Activated CD4-positive, alpha-beta memory T cell treated with anti-CD3 and anti-CD28 coated beads for 36 hours (primary cell): ENCODE measurements at regions not wholly inside any gene's neighbourhood (a gene's known extent, or its start where the extent isn't known, plus 50 kb on each side); places are given as distances from the start of the nearest gene placed in this dataset.

Experiments
- CTCF ChIA-PET: fragments of 350-600 bp; sonication (Branson Sonifier 250); formaldehyde crosslinking; loops from one replicate; lab custom pipeline; 2021; ENCODE audit warnings: antibody characterized with exemption, inconsistent platforms; lab: Charles Lee
- POLR2A ChIA-PET: fragments of 350-600 bp; sonication (Branson Sonifier 250); formaldehyde crosslinking; loops from one replicate; lab custom pipeline; 2021; ENCODE audit warnings: antibody characterized with exemption; lab: Charles Lee
- DNase-seq: peaks from one replicate; pipeline ENCODE4 v3.0.0-alpha.2; 2020
- H3K27ac Mint-ChIP-seq: one replicate; pipeline ENCODE4 v1.8.0; 2021; ENCODE audit warnings: mixed read lengths
- H3K27me3 Mint-ChIP-seq: one replicate; pipeline ENCODE4 v1.8.0; 2021; ENCODE audit warnings: mixed read lengths
- H3K36me3 Mint-ChIP-seq: one replicate; pipeline ENCODE4 v1.8.0; 2021; ENCODE audit warnings: mixed read lengths
- H3K4me1 Mint-ChIP-seq: one replicate; pipeline ENCODE4 v1.8.0; 2021; ENCODE audit warnings: low read depth, mixed read lengths
- H3K4me3 Mint-ChIP-seq: one replicate; pipeline ENCODE4 v1.8.0; 2021; ENCODE audit warnings: mild to moderate bottlenecking, mixed read lengths
- H3K9me3 Mint-ChIP-seq: one replicate; pipeline ENCODE4 v1.8.0; 2021; ENCODE audit warnings: mixed read lengths
- intact Hi-C: fragments of 100-400 bp; cut with micrococcal nuclease; formaldehyde crosslinking; loops from one replicate; pipeline ENCODE4 v1.15.1; 2023

- H3K36me3 Mint-ChIP-seq: no peaks in the 10 kb centered on the region
- H3K9me3 Mint-ChIP-seq: no peaks in the 10 kb centered on the region
- H3K4me3 Mint-ChIP-seq: no peak overlapping the region
- POLR2A ChIA-PET: no interaction called here
- H3K4me1 Mint-ChIP-seq: no peaks in the 10 kb centered on the region
- DNase-seq: no peak
- no peak overlapping the region for H3K27ac Mint-ChIP-seq
- intact Hi-C loops: no loop called here
- CTCF ChIA-PET: no interaction called here
- no peaks in the 10 kb centered on the region for H3K27me3 Mint-ChIP-seq
Observed at GRCh38 chr4:111037591-111038360, 414.9 kb upstream of the PITX2 start.

GRCh38 chr4:111040904-111041303, 418.0 kb upstream of the PITX2 start:
- H3K4me1 Mint-ChIP-seq: no peaks in the 10 kb centered on the region
- DNase-seq: no peak
- intact Hi-C loops: no loop called here
- no peaks in the 10 kb centered on the region for H3K27me3 Mint-ChIP-seq
- ChIA-PET POLR2A (no interaction called here), CTCF (no interaction called here)
- H3K9me3 Mint-ChIP-seq: peaks cover 4% of the 10 kb centered on the region
- no peak overlapping the region for H3K4me3 Mint-ChIP-seq
- H3K36me3 Mint-ChIP-seq: no peaks in the 10 kb centered on the region
- H3K27ac Mint-ChIP-seq: no peak overlapping the region

- Mint-ChIP-seq H3K27ac (no peak overlapping the region), H3K4me1 (no peaks in the 10 kb centered on the region), H3K27me3 (no peaks in the 10 kb centered on the region), H3K9me3 (peaks cover 6% of the 10 kb centered on the region), H3K4me3 (no peak overlapping the region), H3K36me3 (no peaks in the 10 kb centered on the region)
- POLR2A ChIA-PET: no interaction called here
- intact Hi-C loops: no loop called here
- DNase-seq: no peak
- CTCF ChIA-PET: no interaction called here
Observed at GRCh38 chr4:111043286-111043685, 420.4 kb upstream of the PITX2 start.

- H3K9me3 Mint-ChIP-seq: peaks cover 13% of the 10 kb centered on the region
- DNase-seq: no peak
- no peak overlapping the region for H3K4me3 Mint-ChIP-seq
- H3K27ac Mint-ChIP-seq: no peak overlapping the region
- H3K4me1 Mint-ChIP-seq: no peaks in the 10 kb centered on the region
- no peaks in the 10 kb centered on the region for H3K27me3 Mint-ChIP-seq
- H3K36me3 Mint-ChIP-seq: no peaks in the 10 kb centered on the region
- CTCF ChIA-PET: no interaction called here
- intact Hi-C loops: no loop called here
- POLR2A ChIA-PET: no interaction called here
Observed at GRCh38 chr4:111045992-111046391, 423.1 kb upstream of the PITX2 start.

GRCh38 chr4:111046811-111047210, 423.9 kb upstream of the PITX2 start:
- H3K4me1 Mint-ChIP-seq: no peaks in the 10 kb centered on the region
- H3K36me3 Mint-ChIP-seq: no peaks in the 10 kb centered on the region
- H3K9me3 Mint-ChIP-seq: peaks cover 19% of the 10 kb centered on the region
- DNase-seq: no peak
- ChIA-PET POLR2A (no interaction called here), CTCF (no interaction called here)
- no peaks in the 10 kb centered on the region for H3K27me3 Mint-ChIP-seq
- intact Hi-C loops: no loop called here
- no peak overlapping the region for H3K4me3 Mint-ChIP-seq
- no peak overlapping the region for H3K27ac Mint-ChIP-seq

GRCh38 chr4:111048316-111048715, 425.4 kb upstream of the PITX2 start:
- POLR2A ChIA-PET: no interaction called here
- intact Hi-C loops: no loop called here
- no peak overlapping the region for H3K4me3 Mint-ChIP-seq
- peaks cover 23% of the 10 kb centered on the region for H3K9me3 Mint-ChIP-seq
- no peak overlapping the region for H3K27ac Mint-ChIP-seq
- H3K36me3 Mint-ChIP-seq: no peaks in the 10 kb centered on the region
- H3K27me3 Mint-ChIP-seq: no peaks in the 10 kb centered on the region
- no peak for DNase-seq
- H3K4me1 Mint-ChIP-seq: no peaks in the 10 kb centered on the region
- CTCF ChIA-PET: no interaction called here

- no peak overlapping the region for H3K27ac Mint-ChIP-seq
- no peaks in the 10 kb centered on the region for H3K4me1 Mint-ChIP-seq
- no peaks in the 10 kb centered on the region for H3K9me3 Mint-ChIP-seq
- ChIA-PET CTCF (no interaction called here), POLR2A (no interaction called here)
- intact Hi-C loops: no loop called here
- H3K27me3 Mint-ChIP-seq: no peaks in the 10 kb centered on the region
- no peak for DNase-seq
- H3K4me3 Mint-ChIP-seq: no peak overlapping the region
- H3K36me3 Mint-ChIP-seq: no peaks in the 10 kb centered on the region
Observed at GRCh38 chr4:111064342-111064993, 441.6 kb upstream of the PITX2 start.

- no peak overlapping the region for H3K4me3 Mint-ChIP-seq
- intact Hi-C loops: no loop called here
- H3K27me3 Mint-ChIP-seq: no peaks in the 10 kb centered on the region
- no peaks in the 10 kb centered on the region for H3K4me1 Mint-ChIP-seq
- H3K36me3 Mint-ChIP-seq: no peaks in the 10 kb centered on the region
- CTCF ChIA-PET: no interaction called here
- DNase-seq: no peak
- H3K27ac Mint-ChIP-seq: no peak overlapping the region
- POLR2A ChIA-PET: no interaction called here
- no peaks in the 10 kb centered on the region for H3K9me3 Mint-ChIP-seq
Observed at GRCh38 chr4:111066001-111066400, 443.1 kb upstream of the PITX2 start.

GRCh38 chr4:111066447-111066846, 443.6 kb upstream of the PITX2 start:
- ChIA-PET POLR2A (no interaction called here), CTCF (no interaction called here)
- H3K9me3 Mint-ChIP-seq: no peaks in the 10 kb centered on the region
- H3K4me1 Mint-ChIP-seq: no peaks in the 10 kb centered on the region
- no peak for DNase-seq
- intact Hi-C loops: no loop called here
- H3K27me3 Mint-ChIP-seq: no peaks in the 10 kb centered on the region
- H3K36me3 Mint-ChIP-seq: no peaks in the 10 kb centered on the region
- no peak overlapping the region for H3K27ac Mint-ChIP-seq
- no peak overlapping the region for H3K4me3 Mint-ChIP-seq

GRCh38 chr4:111066887-111067286, 444.0 kb upstream of the PITX2 start:
- intact Hi-C loops: no loop called here
- H3K4me1 Mint-ChIP-seq: no peaks in the 10 kb centered on the region
- DNase-seq: no peak
- no peak overlapping the region for H3K27ac Mint-ChIP-seq
- no peaks in the 10 kb centered on the region for H3K9me3 Mint-ChIP-seq
- ChIA-PET CTCF (no interaction called here), POLR2A (no interaction called here)
- H3K4me3 Mint-ChIP-seq: no peak overlapping the region
- H3K27me3 Mint-ChIP-seq: no peaks in the 10 kb centered on the region
- no peaks in the 10 kb centered on the region for H3K36me3 Mint-ChIP-seq

- no peaks in the 10 kb centered on the region for H3K4me1 Mint-ChIP-seq
- H3K27ac Mint-ChIP-seq: no peak overlapping the region
- H3K27me3 Mint-ChIP-seq: no peaks in the 10 kb centered on the region
- peaks cover 8% of the 10 kb centered on the region for H3K9me3 Mint-ChIP-seq
- intact Hi-C loops: no loop called here
- no peak for DNase-seq
- ChIA-PET CTCF (no interaction called here), POLR2A (no interaction called here)
- no peaks in the 10 kb centered on the region for H3K36me3 Mint-ChIP-seq
- no peak overlapping the region for H3K4me3 Mint-ChIP-seq
Observed at GRCh38 chr4:111068883-111069282, 446.0 kb upstream of the PITX2 start.

GRCh38 chr4:111070390-111070789, 447.5 kb upstream of the PITX2 start:
- CTCF ChIA-PET: no interaction called here

GRCh38 chr4:111074523-111075114, 451.7 kb upstream of the PITX2 start:
- ChIA-PET CTCF (no interaction called here), POLR2A (no interaction called here)
- Mint-ChIP-seq H3K27ac (no peak overlapping the region), H3K36me3 (no peaks in the 10 kb centered on the region), H3K4me3 (no peak overlapping the region), H3K27me3 (no peaks in the 10 kb centered on the region), H3K9me3 (peaks cover 33% of the 10 kb centered on the region), H3K4me1 (no peaks in the 10 kb centered on the region)
- DNase-seq: no peak
- intact Hi-C loops: no loop called here

More at GRCh38 chr4:111070390-111070789, 447.5 kb upstream of the PITX2 start:
- no peaks in the 10 kb centered on the region for H3K36me3 Mint-ChIP-seq
- no peaks in the 10 kb centered on the region for H3K4me1 Mint-ChIP-seq
- intact Hi-C loops: no loop called here
- no peak for DNase-seq
- POLR2A ChIA-PET: no interaction called here
- no peak overlapping the region for H3K4me3 Mint-ChIP-seq
- H3K27me3 Mint-ChIP-seq: no peaks in the 10 kb centered on the region
- no peak overlapping the region for H3K27ac Mint-ChIP-seq
- peaks cover 10% of the 10 kb centered on the region for H3K9me3 Mint-ChIP-seq
